OCI-LY1 (cell line): ENCODE measurements at regions not wholly inside any gene's neighbourhood (a gene's known extent, or its start where the extent isn't known, plus 50 kb on each side); places are given as distances from the start of the nearest gene placed in this dataset.

Source experiments
- H2AFZ ChIP-seq: fragments of 200-600 bp; sonication (generic), shearing (Covaris generic); 2 replicates; pipeline ENCODE4 v1.6.0; 2014; ENCODE audit warnings: antibody characterized with exemption, mild to moderate bottlenecking, low read length
- H3F3A ChIP-seq: fragments of 200-600 bp; sonication (generic), shearing (Covaris generic); 2 replicates; pipeline ENCODE4 v1.6.0; 2014; ENCODE audit warnings: mild to moderate bottlenecking, antibody characterized with exemption, low read length, moderate library complexity; ENCODE audit not compliant: insufficient read depth
- H3K27ac ChIP-seq: fragments of 200-600 bp; sonication (generic); 2 replicates; pipeline ENCODE4 v1.5.1; 2014; ENCODE audit warnings: low read length, mixed run types, mild to moderate bottlenecking, low read depth; ENCODE audit not compliant: poor library complexity, severe bottlenecking
- H3K27me3 ChIP-seq: fragments of 200-600 bp; sonication (generic); 2 replicates; pipeline ENCODE4 v1.6.0; 2014; ENCODE audit warnings: antibody characterized with exemption, mild to moderate bottlenecking, low read length, moderate library complexity; ENCODE audit not compliant: insufficient read depth
- H3K36me3 ChIP-seq: fragments of 200-600 bp; sonication (generic); 2 replicates; pipeline ENCODE4 v1.6.1; 2014; ENCODE audit warnings: mild to moderate bottlenecking, antibody characterized with exemption, low read length, moderate library complexity, mixed read lengths; ENCODE audit not compliant: insufficient read depth
- H3K4me1 ChIP-seq: fragments of 200-600 bp; sonication (generic); 2 replicates; pipeline ENCODE4 v1.5.1; 2014; ENCODE audit warnings: mild to moderate bottlenecking, low read length, moderate library complexity; ENCODE audit not compliant: insufficient read depth, severe bottlenecking
- H3K4me2 ChIP-seq: fragments of 200-600 bp; sonication (generic), shearing (Covaris generic); 2 replicates; pipeline ENCODE4 v1.6.1; 2014; ENCODE audit warnings: low read length
- H3K4me3 ChIP-seq: fragments of 200-600 bp; sonication (generic); 2 replicates; pipeline ENCODE4 v1.5.1; 2014; ENCODE audit warnings: low read length, low read depth, mild to moderate bottlenecking, mixed read lengths; ENCODE audit not compliant: poor library complexity, severe bottlenecking
- H3K79me2 ChIP-seq: fragments of 200-600 bp; shearing (Covaris generic); 2 replicates; pipeline ENCODE4 v1.6.1; 2016; ENCODE audit warnings: mixed run types, low read length, mixed read lengths; ENCODE audit not compliant: insufficient read depth
- H3K9ac ChIP-seq: fragments of 200-600 bp; sonication (generic), shearing (Covaris generic); 2 replicates; pipeline ENCODE4 v1.6.1; 2014; ENCODE audit warnings: mild to moderate bottlenecking, low read length, mixed read lengths
- H3K9me2 ChIP-seq: fragments of 200-600 bp; sonication (generic), shearing (Covaris generic); 2 replicates; pipeline ENCODE4 v1.6.1; 2014; ENCODE audit warnings: low read depth, mild to moderate bottlenecking, low read length, mixed read lengths
- H3K9me3 ChIP-seq: fragments of 200-600 bp; shearing (Covaris generic); 2 replicates; pipeline ENCODE4 v1.6.1; 2014; ENCODE audit warnings: low read length, mixed read lengths
- H4K20me1 ChIP-seq: fragments of 200-600 bp; sonication (generic), shearing (Covaris generic); 2 replicates; pipeline ENCODE4 v1.6.0; 2016; ENCODE audit warnings: mild to moderate bottlenecking, low read length; ENCODE audit not compliant: insufficient read depth
- CTCF ChIP-seq: fragments of 200-600 bp; sonication (generic), shearing (Covaris generic); IDR thresholded peaks from 2 replicates; pipeline ENCODE4 v1.5.1; 2017; ENCODE audit warnings: mild to moderate bottlenecking, antibody characterized with exemption, low read length, moderate library complexity, mixed read lengths
- EZH2 ChIP-seq: fragments of 200-600 bp; sonication (generic), shearing (Covaris generic); IDR thresholded peaks from 2 replicates; pipeline ENCODE4 v1.8.0; 2017; ENCODE audit warnings: borderline replicate concordance, mixed run types, mild to moderate bottlenecking, antibody characterized with exemption, low read length, moderate library complexity, mixed read lengths

- Histone ChIP-seq H3K27ac (no peak overlapping the region), H2AFZ (no peak overlapping the region), H3K9ac (no peak overlapping the region), H3K9me3 (no peaks in the 10 kb centered on the region), H3K4me3 (no peak overlapping the region), H3K9me2 (no peaks in the 10 kb centered on the region), H3K4me1 (no peaks in the 10 kb centered on the region), H3K79me2 (no peaks in the 10 kb centered on the region), H3F3A (no peaks in the 10 kb centered on the region), H3K4me2 (no peak overlapping the region), H3K27me3 (no peaks in the 10 kb centered on the region), H4K20me1 (no peaks in the 10 kb centered on the region), H3K36me3 (no peaks in the 10 kb centered on the region)
- no peak for TF ChIP-seq EZH2
- TF ChIP-seq CTCF = no peak
Measured at GRCh38 chr12:60387356-60387755, 791.5 kb downstream of the SLC16A7 start.

GRCh38 chr12:60391051-60391450, 795.2 kb downstream of the SLC16A7 start:
- no peak overlapping the region for H2AFZ ChIP-seq
- no peak overlapping the region for H3K4me3 ChIP-seq
- no peaks in the 10 kb centered on the region for H3K9me3 ChIP-seq
- no peaks in the 10 kb centered on the region for H3K9me2 ChIP-seq
- H3K4me2 ChIP-seq = no peak overlapping the region
- H3K79me2 ChIP-seq = no peaks in the 10 kb centered on the region
- TF ChIP-seq EZH2 (no peak), CTCF (no peak)
- no peaks in the 10 kb centered on the region for H3K27me3 ChIP-seq
- H3K9ac ChIP-seq = no peak overlapping the region
- no peaks in the 10 kb centered on the region for H4K20me1 ChIP-seq
- H3F3A ChIP-seq = no peaks in the 10 kb centered on the region
- H3K36me3 ChIP-seq = no peaks in the 10 kb centered on the region
- H3K27ac ChIP-seq = no peak overlapping the region
- H3K4me1 ChIP-seq = no peaks in the 10 kb centered on the region

DNA sequence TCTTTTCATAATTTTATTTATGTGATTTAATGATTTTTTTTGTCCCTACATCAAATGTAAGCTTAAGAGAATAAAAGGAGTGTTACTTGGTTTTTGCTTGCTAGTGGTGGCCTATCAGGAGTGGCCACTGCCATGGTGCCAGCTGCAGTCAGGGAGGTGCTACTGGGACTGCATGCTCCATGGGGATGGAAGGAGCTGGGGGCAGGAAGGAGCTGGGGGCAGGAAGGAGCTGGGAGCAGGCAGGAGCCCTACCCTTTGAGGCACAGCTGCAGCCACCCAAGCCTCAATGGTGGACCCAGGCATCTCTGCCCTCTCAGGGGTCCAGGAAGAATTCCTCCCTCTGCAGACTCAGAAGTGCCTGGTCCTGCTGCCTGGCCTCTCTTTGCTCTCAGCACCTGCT, 796.0 kb downstream of the SLC16A7 start:
- Histone ChIP-seq H3K27me3 (no peaks in the 10 kb centered on the region), H3K4me2 (no peak overlapping the region), H2AFZ (no peak overlapping the region), H3K9me2 (no peaks in the 10 kb centered on the region), H4K20me1 (no peaks in the 10 kb centered on the region), H3K79me2 (no peaks in the 10 kb centered on the region), H3K27ac (no peak overlapping the region), H3K4me3 (no peak overlapping the region), H3K9ac (no peak overlapping the region), H3K36me3 (no peaks in the 10 kb centered on the region), H3F3A (no peaks in the 10 kb centered on the region), H3K9me3 (no peaks in the 10 kb centered on the region), H3K4me1 (no peaks in the 10 kb centered on the region)
- TF ChIP-seq EZH2 (no peak), CTCF (no peak)
